GM10248 (cell line): ENCODE measurements at regions not wholly inside any gene's neighbourhood (a gene's known extent, or its start where the extent isn't known, plus 50 kb on each side); places are given as distances from the start of the nearest gene placed in this dataset.

Experiments
- CTCF ChIA-PET: fragments of 300-600 bp; sonication (Branson Sonifier 250); formaldehyde crosslinking; extraction: SDS; loops from one replicate; lab custom pipeline; 2021; ENCODE audit warnings: antibody characterized with exemption; lab: Yijun Ruan, JAX
- POLR2A ChIA-PET: fragments of 350-650 bp; sonication (Branson Sonifier 250); formaldehyde crosslinking; extraction: SDS; loops from one replicate; lab custom pipeline; 2020; ENCODE audit warnings: antibody characterized with exemption; lab: Yijun Ruan, JAX
- DNase-seq: peaks from one replicate; pipeline ENCODE4 v3.0.0; 2012; ENCODE audit errors: extremely low spot score
- TF ChIP-seq, protein P1 (sequence below): IDR thresholded peaks from 2 replicates; pipeline ENCODE4 v1.5.1; 2012; ENCODE audit warnings: mild to moderate bottlenecking, low read depth; ENCODE audit errors: extremely low read depth, missing control alignments, control extremely low read depth

- no peak for DNase-seq
- TF ChIP-seq, protein P1, sequence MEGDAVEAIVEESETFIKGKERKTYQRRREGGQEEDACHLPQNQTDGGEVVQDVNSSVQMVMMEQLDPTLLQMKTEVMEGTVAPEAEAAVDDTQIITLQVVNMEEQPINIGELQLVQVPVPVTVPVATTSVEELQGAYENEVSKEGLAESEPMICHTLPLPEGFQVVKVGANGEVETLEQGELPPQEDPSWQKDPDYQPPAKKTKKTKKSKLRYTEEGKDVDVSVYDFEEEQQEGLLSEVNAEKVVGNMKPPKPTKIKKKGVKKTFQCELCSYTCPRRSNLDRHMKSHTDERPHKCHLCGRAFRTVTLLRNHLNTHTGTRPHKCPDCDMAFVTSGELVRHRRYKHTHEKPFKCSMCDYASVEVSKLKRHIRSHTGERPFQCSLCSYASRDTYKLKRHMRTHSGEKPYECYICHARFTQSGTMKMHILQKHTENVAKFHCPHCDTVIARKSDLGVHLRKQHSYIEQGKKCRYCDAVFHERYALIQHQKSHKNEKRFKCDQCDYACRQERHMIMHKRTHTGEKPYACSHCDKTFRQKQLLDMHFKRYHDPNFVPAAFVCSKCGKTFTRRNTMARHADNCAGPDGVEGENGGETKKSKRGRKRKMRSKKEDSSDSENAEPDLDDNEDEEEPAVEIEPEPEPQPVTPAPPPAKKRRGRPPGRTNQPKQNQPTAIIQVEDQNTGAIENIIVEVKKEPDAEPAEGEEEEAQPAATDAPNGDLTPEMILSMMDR = no peak
- POLR2A ChIA-PET = no interaction called here
- CTCF ChIA-PET = interaction anchor here (0.9 to 1.3 kb wide), 2 partner anchors 9 to 11 kb away, joined by 3 read pairs; no protein-coding TSS in a partner anchor
Observed at GRCh38 chr2:183696028-183696427, 571.8 kb downstream of the NUP35 start.

GRCh38 chr2:183709829-183710228 is 585.6 kb downstream of the NUP35 start:
- TF ChIP-seq, protein P1 = no peak
- CTCF ChIA-PET = interaction anchor here (1.1 kb wide), 1 partner anchor 14 kb away, joined by 4 read pairs; no protein-coding TSS in a partner anchor
- POLR2A ChIA-PET = no interaction called here
- DNase-seq = no peak

DNA sequence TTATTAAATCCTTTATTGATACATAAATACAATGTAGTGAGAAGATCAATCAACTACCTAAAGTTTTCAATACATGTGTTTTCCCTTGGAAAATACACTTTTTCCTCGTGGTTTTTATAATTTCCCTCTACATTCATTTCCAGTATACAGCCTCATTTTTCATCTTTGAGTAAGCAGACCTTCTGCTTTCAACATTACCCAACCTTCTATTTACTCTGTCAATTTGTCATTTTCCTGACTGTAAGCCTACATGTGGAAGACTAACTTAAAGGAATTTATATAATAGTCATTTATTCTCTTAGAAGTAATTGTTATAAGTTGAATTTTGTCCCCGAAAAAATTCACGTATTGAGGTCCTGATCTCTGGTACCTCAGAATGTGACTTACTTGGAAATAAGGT is 594.0 kb downstream of the NUP35 start:
- POLR2A ChIA-PET = no interaction called here
- CTCF ChIA-PET = no interaction called here
- TF ChIP-seq, protein P1 = no peak
- no peak for DNase-seq

- TF ChIP-seq, protein P1 = no peak
- POLR2A ChIA-PET = no interaction called here
- DNase-seq = no peak
- CTCF ChIA-PET = interaction anchor here (1.2 to 1.6 kb wide), 3 partner anchors 13 to 22 kb away, joined by 3 to 4 read pairs (median 3); no protein-coding TSS in a partner anchor
Observed at GRCh38 chr2:183723278-183723677, 599.0 kb downstream of the NUP35 start.

- no peak for DNase-seq
- POLR2A ChIA-PET = no interaction called here
- CTCF ChIA-PET = no interaction called here
- TF ChIP-seq, protein P1 = no peak
Observed at GRCh38 chr2:183729380-183729779, 605.1 kb downstream of the NUP35 start.

- POLR2A ChIA-PET = no interaction called here
- CTCF ChIA-PET = no interaction called here
- DNase-seq = no peak
- TF ChIP-seq, protein P1 = no peak
Observed at GRCh38 chr2:183740241-183740640, 616.0 kb downstream of the NUP35 start.
